Breast epithelium (tissue), 4 donors: ENCODE measurements at regions not wholly inside any gene's neighbourhood (a gene's known extent, or its start where the extent isn't known, plus 50 kb on each side); places are given as distances from the start of the nearest gene placed in this dataset.

Experiments used
- DNase-seq, 2 donors: peaks; one replicate each; pipeline ENCODE4 v3.0.0-alpha.2; 2019; ENCODE audit warnings: low spot score in 2 of 2
- H3K27ac ChIP-seq, 2 donors: fragments of 200-600 bp; sonication (generic) in 1 of 2; one replicate each; pipeline ENCODE4 v1.5.1; 2016 to 2019; ENCODE audit warnings: mild to moderate bottlenecking in 1 of 2
- H3K27me3 ChIP-seq, 2 donors: fragments of 200-600 bp; sonication (generic) in 1 of 2; one replicate each; pipeline versions ENCODE4 v1.5.1 to v1.6.0; 2017 to 2019; ENCODE audit warnings: control low read depth in 1 of 2, mild to moderate bottlenecking in 1 of 2
- H3K36me3 ChIP-seq: fragments of 200-600 bp; one replicate; pipeline ENCODE4 v1.5.1; 2019
- H3K4me1 ChIP-seq, 2 donors: fragments of 200-600 bp; sonication (generic); one replicate each; pipeline ENCODE4 v1.5.1; 2016 to 2019; ENCODE audit warnings: control low read depth in 1 of 2
- H3K4me3 ChIP-seq, 3 donors: fragments of 200-600 bp; sonication (generic); 1 replicate in 2 of 3; 2 replicates in 1 of 3; pipeline ENCODE4 v1.5.1; 2016 to 2019; ENCODE audit warnings: mild to moderate bottlenecking in 3 of 3, moderate library complexity in 2 of 3
- H3K9me3 ChIP-seq, 2 donors: fragments of 200-600 bp; sonication (generic) in 1 of 2; one replicate each; pipeline ENCODE4 v1.5.1; 2016 to 2019; ENCODE audit warnings: control low read depth in 1 of 2
- POLR2A ChIP-seq: fragments of 450-650 bp; IDR thresholded peaks from one replicate; pipeline ENCODE4 v1.6.1; 2016; ENCODE audit warnings: antibody characterized with exemption, mild to moderate bottlenecking, moderate library complexity
- POLR2AphosphoS5 ChIP-seq, 3 donors: sonication (generic); formaldehyde crosslinking; IDR thresholded peaks; one replicate each; pipeline ENCODE4 v1.6.1; 2017; ENCODE audit warnings: antibody characterized with exemption in 3 of 3
- intact Hi-C: fragments of 100-400 bp; cut with DNase I; formaldehyde crosslinking; loops from one replicate; pipeline ENCODE4 v1.15.1; 2023; ENCODE audit warnings: low total_unique reads
- TF ChIP-seq, protein P1 (sequence below), 3 donors: fragments of 450-650 bp; IDR thresholded peaks; one replicate each; pipeline ENCODE4 v1.5.1; 2016 to 2017; ENCODE audit warnings: antibody characterized with exemption in 3 of 3, mild to moderate bottlenecking in 3 of 3, moderate library complexity in 3 of 3

- Histone ChIP-seq H3K36me3 (no peaks in the 10 kb centered on the region), H3K4me3 (no peak overlapping the region), H3K27me3 (no peaks in the 10 kb centered on the region), H3K27ac (no peak overlapping the region), H3K9me3 (no peaks in the 10 kb centered on the region), H3K4me1 (no peaks in the 10 kb centered on the region)
- no peak for TF ChIP-seq POLR2A
- no peak for TF ChIP-seq POLR2AphosphoS5 (IDR thresholded peaks at IDR 0.05)
- TF ChIP-seq, protein P1, sequence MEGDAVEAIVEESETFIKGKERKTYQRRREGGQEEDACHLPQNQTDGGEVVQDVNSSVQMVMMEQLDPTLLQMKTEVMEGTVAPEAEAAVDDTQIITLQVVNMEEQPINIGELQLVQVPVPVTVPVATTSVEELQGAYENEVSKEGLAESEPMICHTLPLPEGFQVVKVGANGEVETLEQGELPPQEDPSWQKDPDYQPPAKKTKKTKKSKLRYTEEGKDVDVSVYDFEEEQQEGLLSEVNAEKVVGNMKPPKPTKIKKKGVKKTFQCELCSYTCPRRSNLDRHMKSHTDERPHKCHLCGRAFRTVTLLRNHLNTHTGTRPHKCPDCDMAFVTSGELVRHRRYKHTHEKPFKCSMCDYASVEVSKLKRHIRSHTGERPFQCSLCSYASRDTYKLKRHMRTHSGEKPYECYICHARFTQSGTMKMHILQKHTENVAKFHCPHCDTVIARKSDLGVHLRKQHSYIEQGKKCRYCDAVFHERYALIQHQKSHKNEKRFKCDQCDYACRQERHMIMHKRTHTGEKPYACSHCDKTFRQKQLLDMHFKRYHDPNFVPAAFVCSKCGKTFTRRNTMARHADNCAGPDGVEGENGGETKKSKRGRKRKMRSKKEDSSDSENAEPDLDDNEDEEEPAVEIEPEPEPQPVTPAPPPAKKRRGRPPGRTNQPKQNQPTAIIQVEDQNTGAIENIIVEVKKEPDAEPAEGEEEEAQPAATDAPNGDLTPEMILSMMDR (IDR thresholded peaks at IDR 0.05): no peak
- intact Hi-C loops: no loop called here
- no peak for DNase-seq
Observed at GRCh38 chr16:72470541-72470940, 298.6 kb upstream of the PMFBP1 start.

GRCh38 chr16:72469932-72470331, 298.0 kb upstream of the PMFBP1 start:
- Histone ChIP-seq H3K9me3 (no peaks in the 10 kb centered on the region), H3K27me3 (no peaks in the 10 kb centered on the region), H3K4me3 (no peak overlapping the region), H3K36me3 (no peaks in the 10 kb centered on the region), H3K4me1 (no peaks in the 10 kb centered on the region), H3K27ac (no peak overlapping the region)
- intact Hi-C loops: no loop called here
- no peak for DNase-seq
- TF ChIP-seq POLR2A: no peak
- no peak for TF ChIP-seq POLR2AphosphoS5 (IDR thresholded peaks at IDR 0.05)
- TF ChIP-seq, protein P1 (IDR thresholded peaks at IDR 0.05): no peak

DNA sequence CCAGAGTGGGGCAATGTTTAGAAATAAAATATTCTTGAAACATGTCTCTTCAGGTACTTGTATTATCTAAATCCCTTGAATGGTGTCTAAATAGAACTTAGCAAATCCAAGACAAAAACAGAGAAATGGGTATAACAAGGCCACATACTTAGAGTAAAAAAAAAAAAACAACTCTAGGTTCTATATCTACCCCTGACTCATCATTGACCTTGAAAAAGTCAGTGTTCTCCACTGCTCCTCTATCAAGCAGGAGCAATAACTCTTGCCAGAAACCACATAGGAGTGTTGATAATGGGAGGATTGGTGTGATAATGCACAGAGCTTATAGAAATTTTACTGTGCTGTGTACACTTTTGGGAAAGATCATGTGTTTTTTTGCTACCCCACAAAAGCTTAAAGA, 296.6 kb upstream of the PMFBP1 start:
- H3K27ac ChIP-seq: no peak overlapping the region
- no peaks in the 10 kb centered on the region for H3K9me3 ChIP-seq
- no peaks in the 10 kb centered on the region for H3K36me3 ChIP-seq
- DNase-seq: no peak
- H3K4me3 ChIP-seq: no peak overlapping the region
- intact Hi-C loops: no loop called here
- H3K4me1 ChIP-seq: no peaks in the 10 kb centered on the region
- TF ChIP-seq, protein P1 (IDR thresholded peaks at IDR 0.05): no peak
- TF ChIP-seq POLR2A (no peak), POLR2AphosphoS5 (IDR thresholded peaks at IDR 0.05) (no peak)
- H3K27me3 ChIP-seq: no peaks in the 10 kb centered on the region

- TF ChIP-seq, protein P1 (IDR thresholded peaks at IDR 0.05): peak in 2 of 3 donors; percentile 17 to 24
- TF ChIP-seq POLR2A: no peak
- no peaks in the 10 kb centered on the region for H3K36me3 ChIP-seq
- DNase-seq: no peak
- H3K4me3 ChIP-seq: no peak overlapping the region
- H3K27me3 ChIP-seq: no peaks in the 10 kb centered on the region
- H3K27ac ChIP-seq: no peak overlapping the region
- H3K9me3 ChIP-seq: no peaks in the 10 kb centered on the region
- no peaks in the 10 kb centered on the region for H3K4me1 ChIP-seq
- intact Hi-C loops: no loop called here
Observed at GRCh38 chr16:72467157-72467759, 295.3 kb upstream of the PMFBP1 start.

GRCh38 chr16:72464597-72465368, 292.8 kb upstream of the PMFBP1 start:
- intact Hi-C loops: no loop called here
- Histone ChIP-seq H3K4me3 (no peak overlapping the region), H3K9me3 (no peaks in the 10 kb centered on the region), H3K36me3 (no peaks in the 10 kb centered on the region), H3K4me1 (no peaks in the 10 kb centered on the region), H3K27ac (no peak overlapping the region), H3K27me3 (no peaks in the 10 kb centered on the region)
- TF ChIP-seq POLR2AphosphoS5 (IDR thresholded peaks at IDR 0.05): no peak
- TF ChIP-seq, protein P1 (IDR thresholded peaks at IDR 0.05): no peak
- no peak for TF ChIP-seq POLR2A
- DNase-seq: no peak
